MCF 10A (cell line): ENCODE measurements at regions not wholly inside any gene's neighbourhood (a gene's known extent, or its start where the extent isn't known, plus 50 kb on each side); places are given as distances from the start of the nearest gene placed in this dataset.

ENCODE experiments used
- BruUV-seq: library from RNA; stranded (reverse); fragments of 400-500 nt; replicated peaks from 2 replicates; lab custom pipeline; 2021; lab: Mats Ljungman, UMichigan
- CTCF ChIA-PET: fragments of 300-600 bp; sonication (Branson Sonifier 250); formaldehyde crosslinking; extraction: SDS; loops from one replicate; lab custom pipeline; 2021; ENCODE audit warnings: antibody characterized with exemption, inconsistent platforms; lab: Yijun Ruan, JAX
- POLR2A ChIA-PET: fragments of 300-600, 350-650 bp; sonication (Branson Sonifier 250); formaldehyde crosslinking; extraction: SDS; loops from one replicate; lab custom pipeline; 2020; ENCODE audit warnings: antibody characterized with exemption, inconsistent platforms; lab: Yijun Ruan, JAX
- DNase-seq: peaks from one replicate; pipeline ENCODE4 v3.0.0-alpha.2; 2018; ENCODE audit not compliant: unreplicated experiment
- H3K27ac Mint-ChIP-seq: one replicate; pipeline ENCODE4 v1.8.0; 2022; ENCODE audit warnings: mild to moderate bottlenecking, low read depth, mixed read lengths; ENCODE audit not compliant: unreplicated experiment
- H3K27me3 Mint-ChIP-seq: one replicate; pipeline ENCODE4 v1.8.0; 2022; ENCODE audit warnings: mixed read lengths; ENCODE audit not compliant: insufficient read depth, unreplicated experiment
- H3K36me3 Mint-ChIP-seq: one replicate; pipeline ENCODE4 v1.8.0; 2022; ENCODE audit warnings: mild to moderate bottlenecking, moderate library complexity, mixed read lengths; ENCODE audit not compliant: insufficient read depth, unreplicated experiment
- H3K4me1 Mint-ChIP-seq: one replicate; pipeline ENCODE4 v1.8.0; 2022; ENCODE audit warnings: mixed read lengths; ENCODE audit not compliant: insufficient read depth, unreplicated experiment
- H3K4me3 Mint-ChIP-seq: one replicate; pipeline ENCODE4 v1.8.0; 2022; ENCODE audit warnings: mild to moderate bottlenecking, moderate library complexity, mixed read lengths; ENCODE audit not compliant: unreplicated experiment
- H3K9me3 Mint-ChIP-seq: one replicate; pipeline ENCODE4 v1.8.0; 2022; ENCODE audit warnings: mixed read lengths; ENCODE audit not compliant: unreplicated experiment
- intact Hi-C: fragments of 100-400 bp; cut with micrococcal nuclease; formaldehyde crosslinking; loops from 2 replicates; pipeline ENCODE4 v1.14.1; 2022
- TF ChIP-seq, protein P1 (sequence below): fragments of 200-600 bp; IDR thresholded peaks from one replicate; pipeline ENCODE4 v1.8.0; 2022; ENCODE audit warnings: antibody characterized with exemption, mild to moderate bottlenecking; ENCODE audit not compliant: unreplicated experiment

DNA sequence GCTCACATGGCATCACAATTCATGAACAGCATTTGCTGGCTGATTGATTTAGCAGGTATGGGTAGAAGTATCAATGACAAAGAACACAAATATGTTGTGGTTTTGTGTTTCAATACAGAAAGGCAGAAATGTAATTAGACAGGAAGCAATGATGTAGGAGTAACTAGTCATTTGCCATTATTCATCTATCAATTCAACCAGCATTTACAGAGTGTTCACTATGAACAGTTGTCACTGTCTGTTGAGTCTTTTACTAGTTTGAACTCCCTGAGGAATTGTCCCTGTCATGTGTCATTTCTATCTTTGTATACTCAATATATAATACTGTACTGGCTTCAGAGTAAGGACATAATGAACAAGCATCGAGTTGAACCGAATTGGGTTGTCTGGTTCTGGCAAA lies 51.5 kb upstream of the ARHGAP24 start:
- Mint-ChIP-seq H3K36me3 (no peaks in the 10 kb centered on the region), H3K27ac (no peak overlapping the region), H3K27me3 (no peaks in the 10 kb centered on the region), H3K4me3 (no peak overlapping the region), H3K4me1 (no peaks in the 10 kb centered on the region), H3K9me3 (no peaks in the 10 kb centered on the region)
- ChIA-PET POLR2A (no interaction called here), CTCF (no interaction called here)
- TF ChIP-seq, protein P1, sequence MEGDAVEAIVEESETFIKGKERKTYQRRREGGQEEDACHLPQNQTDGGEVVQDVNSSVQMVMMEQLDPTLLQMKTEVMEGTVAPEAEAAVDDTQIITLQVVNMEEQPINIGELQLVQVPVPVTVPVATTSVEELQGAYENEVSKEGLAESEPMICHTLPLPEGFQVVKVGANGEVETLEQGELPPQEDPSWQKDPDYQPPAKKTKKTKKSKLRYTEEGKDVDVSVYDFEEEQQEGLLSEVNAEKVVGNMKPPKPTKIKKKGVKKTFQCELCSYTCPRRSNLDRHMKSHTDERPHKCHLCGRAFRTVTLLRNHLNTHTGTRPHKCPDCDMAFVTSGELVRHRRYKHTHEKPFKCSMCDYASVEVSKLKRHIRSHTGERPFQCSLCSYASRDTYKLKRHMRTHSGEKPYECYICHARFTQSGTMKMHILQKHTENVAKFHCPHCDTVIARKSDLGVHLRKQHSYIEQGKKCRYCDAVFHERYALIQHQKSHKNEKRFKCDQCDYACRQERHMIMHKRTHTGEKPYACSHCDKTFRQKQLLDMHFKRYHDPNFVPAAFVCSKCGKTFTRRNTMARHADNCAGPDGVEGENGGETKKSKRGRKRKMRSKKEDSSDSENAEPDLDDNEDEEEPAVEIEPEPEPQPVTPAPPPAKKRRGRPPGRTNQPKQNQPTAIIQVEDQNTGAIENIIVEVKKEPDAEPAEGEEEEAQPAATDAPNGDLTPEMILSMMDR, result no peak
- BruUV-seq, result no TSS peak
- intact Hi-C loops, result no loop called here
- no peak for DNase-seq
